Neural progenitor cell (in vitro differentiated cells): ENCODE measurements at regions not wholly inside any gene's neighbourhood (a gene's known extent, or its start where the extent isn't known, plus 50 kb on each side); places are given as distances from the start of the nearest gene placed in this dataset.

ENCODE experiments used
- CTCF ChIP-seq: fragments of 200-600 bp; sonication (generic); IDR thresholded peaks from 2 replicates; pipeline ENCODE4 v1.5.1; 2017; ENCODE audit warnings: antibody characterized with exemption, mild to moderate bottlenecking
- EZH2 ChIP-seq: fragments of 200-600 bp; sonication (generic); IDR thresholded peaks from 2 replicates; pipeline ENCODE4 v1.6.1; 2017; ENCODE audit warnings: antibody characterized with exemption, mild to moderate bottlenecking, moderate library complexity

GRCh38 chr2:146301287-146301686, 1543.5 kb upstream of the ACVR2A start:
- TF ChIP-seq CTCF = no peak
- no peak for TF ChIP-seq EZH2
